NCI-H1105 treated with DMSO at 0.1 percent for 48 hours (cell line): ENCODE measurements at regions not wholly inside any gene's neighbourhood (a gene's known extent, or its start where the extent isn't known, plus 50 kb on each side); places are given as distances from the start of the nearest gene placed in this dataset.

Source experiments
- DNase-seq: peaks from one replicate; lab custom pipeline; 2025; lab: John Stamatoyannopoulos, UW

GRCh38 chr6:40753675-40754448 is 166.7 kb upstream of the LRFN2 start:
- no peak for DNase-seq

GRCh38 chr6:40753048-40753447 is 165.9 kb upstream of the LRFN2 start:
- no peak for DNase-seq

GRCh38 chr6:40744835-40745234 is 157.7 kb upstream of the LRFN2 start:
- no peak for DNase-seq

- DNase-seq: no peak
These were observed 156.7 kb upstream of the LRFN2 start for GRCh38 chr6:40743690-40744446.

GRCh38 chr6:40743226-40743625 is 156.1 kb upstream of the LRFN2 start:
- DNase-seq: no peak

GRCh38 chr6:40740518-40740917 is 153.4 kb upstream of the LRFN2 start:
- DNase-seq: no peak

- no peak for DNase-seq
These were observed 151.5 kb upstream of the LRFN2 start for GRCh38 chr6:40738551-40739193.

- DNase-seq: no peak
These were observed 148.4 kb upstream of the LRFN2 start for GRCh38 chr6:40735521-40735920.

- DNase-seq: no peak
These were observed 148.0 kb upstream of the LRFN2 start for GRCh38 chr6:40735121-40735520.

GRCh38 chr6:40734607-40735006 is 147.4 kb upstream of the LRFN2 start:
- no peak for DNase-seq

- no peak for DNase-seq
These were observed 146.7 kb upstream of the LRFN2 start for GRCh38 chr6:40733770-40734396.

GRCh38 chr6:40733290-40733689 is 146.1 kb upstream of the LRFN2 start:
- DNase-seq: no peak

- no peak for DNase-seq
These were observed 145.7 kb upstream of the LRFN2 start for GRCh38 chr6:40732878-40733277.

GRCh38 chr6:40728643-40729042 is 141.5 kb upstream of the LRFN2 start:
- no peak for DNase-seq

- peak; percentile 4 for DNase-seq
These were observed 140.1 kb upstream of the LRFN2 start for GRCh38 chr6:40727271-40727670.

- DNase-seq: no peak
These were observed 139.7 kb upstream of the LRFN2 start for GRCh38 chr6:40726853-40727252.

GRCh38 chr6:40725390-40725789 is 138.2 kb upstream of the LRFN2 start:
- no peak for DNase-seq

GRCh38 chr6:40724886-40725285 is 137.7 kb upstream of the LRFN2 start:
- DNase-seq: no peak

GRCh38 chr6:40723967-40724366 is 136.8 kb upstream of the LRFN2 start:
- no peak for DNase-seq

GRCh38 chr6:40722553-40723258 is 135.5 kb upstream of the LRFN2 start:
- no peak for DNase-seq

GRCh38 chr6:40722091-40722490 is 134.9 kb upstream of the LRFN2 start:
- no peak for DNase-seq
